PC-3 (cell line): ENCODE measurements at regions not wholly inside any gene's neighbourhood (a gene's known extent, or its start where the extent isn't known, plus 50 kb on each side); places are given as distances from the start of the nearest gene placed in this dataset.

Experiments
- CTCF ChIP-seq: fragments of 300-600 bp; sonication (generic); conservative IDR thresholded peaks from 2 replicates; pipeline ENCODE4 v1.5.1; 2017; ENCODE audit warnings: antibody characterized with exemption, low read depth, mild to moderate bottlenecking, low read length
- EZH2 ChIP-seq: fragments of 300-600 bp; sonication (generic); IDR thresholded peaks from one replicate; pipeline ENCODE4 v1.6.1; 2017; ENCODE audit warnings: antibody characterized with exemption, mild to moderate bottlenecking, low read length; ENCODE audit not compliant: unreplicated experiment

GRCh38 chr2:23066686-23067085 is 318.3 kb upstream of the KLHL29 start:
- TF ChIP-seq CTCF = no peak
- no peak for TF ChIP-seq EZH2
